H9 (cell line): ENCODE measurements at regions not wholly inside any gene's neighbourhood (a gene's known extent, or its start where the extent isn't known, plus 50 kb on each side); places are given as distances from the start of the nearest gene placed in this dataset.

Source experiments
- DNase-seq: peaks from one replicate; pipeline ENCODE4 v3.0.0-alpha.2; 2017
- H2AFZ ChIP-seq: one replicate; pipeline ENCODE4 v1.6.1; 2013; ENCODE audit warnings: mild to moderate bottlenecking, low read length, control low read depth, moderate library complexity
- H2AK5ac ChIP-seq: 2 replicates; pipeline ENCODE4 v1.6.1; 2013; ENCODE audit warnings: low read length, control low read depth, mixed read lengths; ENCODE audit not compliant: insufficient read length
- H2BK120ac ChIP-seq: one replicate; pipeline ENCODE4 v1.6.1; 2013; ENCODE audit warnings: low read depth, mild to moderate bottlenecking, low read length, control low read depth, inconsistent platforms; ENCODE audit not compliant: poor library complexity, severe bottlenecking
- H2BK12ac ChIP-seq: 2 replicates; pipeline ENCODE4 v1.6.1; 2013; ENCODE audit warnings: low read length, control low read depth, mixed read lengths, low read depth; ENCODE audit not compliant: insufficient read length
- H2BK15ac ChIP-seq: 2 replicates; pipeline ENCODE4 v1.6.1; 2013; ENCODE audit warnings: low read depth, low read length, control low read depth
- H2BK20ac ChIP-seq: one replicate; pipeline ENCODE4 v1.6.1; 2013; ENCODE audit warnings: low read depth, mild to moderate bottlenecking, low read length, control low read depth, inconsistent platforms; ENCODE audit not compliant: poor library complexity, severe bottlenecking
- H2BK5ac ChIP-seq: 2 replicates; pipeline ENCODE4 v1.6.1; 2013; ENCODE audit warnings: low read length, control low read depth, mixed read lengths; ENCODE audit not compliant: insufficient read length
- H3K14ac ChIP-seq: 2 replicates; pipeline ENCODE4 v1.6.1; 2013; ENCODE audit warnings: low read length, control low read depth; ENCODE audit not compliant: insufficient read depth
- H3K18ac ChIP-seq: 2 replicates; pipeline ENCODE4 v1.6.1; 2013; ENCODE audit warnings: low read depth, mild to moderate bottlenecking, mixed read lengths, low read length, control low read depth; ENCODE audit not compliant: insufficient read length
- H3K23ac ChIP-seq: 2 replicates; pipeline ENCODE4 v1.6.1; 2013; ENCODE audit warnings: low read length, control low read depth, mixed read lengths, low read depth; ENCODE audit not compliant: insufficient read length
- H3K23me2 ChIP-seq: 2 replicates; pipeline ENCODE4 v1.6.1; 2013; ENCODE audit warnings: low read depth, mild to moderate bottlenecking, mixed read lengths, low read length, control low read depth; ENCODE audit not compliant: insufficient read length, poor library complexity, severe bottlenecking
- H3K27ac ChIP-seq: 2 replicates; pipeline ENCODE4 v1.5.1; 2013; ENCODE audit warnings: low read length, control low read depth, mixed read lengths, low read depth; ENCODE audit not compliant: insufficient read length
- H3K27me3 ChIP-seq: 2 replicates; pipeline ENCODE4 v1.6.1; 2013; ENCODE audit warnings: low read length, control low read depth, inconsistent platforms; ENCODE audit not compliant: insufficient read depth
- H3K4ac ChIP-seq: 2 replicates; pipeline ENCODE4 v1.6.1; 2013; ENCODE audit warnings: low read depth, mild to moderate bottlenecking, control low read depth, inconsistent platforms, low read length, moderate library complexity
- H3K4me1 ChIP-seq: 2 replicates; pipeline ENCODE4 v1.6.1; 2013; ENCODE audit warnings: low read length, control low read depth, inconsistent platforms; ENCODE audit not compliant: insufficient read depth
- H3K4me2 ChIP-seq: 2 replicates; pipeline ENCODE4 v1.6.1; 2013; ENCODE audit warnings: low read length, control low read depth, mixed read lengths; ENCODE audit not compliant: insufficient read length, insufficient read depth
- H3K56ac ChIP-seq: 2 replicates; pipeline ENCODE4 v1.6.1; 2013; ENCODE audit warnings: low read depth, mild to moderate bottlenecking, mixed read lengths, low read length, control low read depth; ENCODE audit not compliant: insufficient read length
- H3K79me1 ChIP-seq: 2 replicates; pipeline ENCODE4 v1.6.1; 2013; ENCODE audit warnings: low read depth, mild to moderate bottlenecking, moderate library complexity, low read length, control low read depth, inconsistent platforms; ENCODE audit not compliant: insufficient read depth, poor library complexity, severe bottlenecking
- H3K79me2 ChIP-seq: 2 replicates; pipeline ENCODE4 v1.6.1; 2013; ENCODE audit warnings: low read length, control low read depth, inconsistent platforms; ENCODE audit not compliant: insufficient read depth
- H3K9ac ChIP-seq: 2 replicates; pipeline ENCODE4 v1.6.1; 2013; ENCODE audit warnings: low read length, control low read depth, mixed read lengths; ENCODE audit not compliant: insufficient read length; ENCODE audit errors: extremely low read depth
- H3K9me3 ChIP-seq: one replicate; pipeline ENCODE4 v1.6.1; 2013; ENCODE audit warnings: low read depth, low read length, inconsistent platforms; ENCODE audit not compliant: control insufficient read depth
- H3T11ph ChIP-seq: one replicate; pipeline ENCODE4 v1.6.1; 2013; ENCODE audit warnings: mild to moderate bottlenecking, low read length, control low read depth, inconsistent platforms
- H4K20me1 ChIP-seq: one replicate; pipeline ENCODE4 v1.6.1; 2013; ENCODE audit not compliant: control insufficient read depth, insufficient read length, insufficient read depth
- H4K5ac ChIP-seq: 2 replicates; pipeline ENCODE4 v1.6.1; 2013; ENCODE audit warnings: low read depth, mild to moderate bottlenecking, mixed read lengths, low read length, control low read depth; ENCODE audit not compliant: insufficient read length
- H4K8ac ChIP-seq: replicated peaks from 2 replicates; pipeline ENCODE4 v1.6.1; 2013; ENCODE audit warnings: low read length, control low read depth, mixed read lengths, low read depth; ENCODE audit not compliant: insufficient read length
- H4K91ac ChIP-seq: 2 replicates; pipeline ENCODE4 v1.6.1; 2013; ENCODE audit warnings: low read depth, mild to moderate bottlenecking, moderate library complexity, mixed read lengths, low read length, control low read depth; ENCODE audit not compliant: insufficient read length
- H3K27ac Mint-ChIP-seq, 3 experiments: 2 replicates in 2 of 3; 3 replicates in 1 of 3; pipeline ENCODE4 v1.8.0; 2020 to 2021; ENCODE audit warnings: mixed read lengths in 3 of 3, mild to moderate bottlenecking in 1 of 3, moderate library complexity in 1 of 3
- H3K27me3 Mint-ChIP-seq: 2 replicates; pipeline ENCODE4 v1.8.0; 2021; ENCODE audit warnings: low read depth, mild to moderate bottlenecking, moderate library complexity, mixed read lengths
- H3K36me3 Mint-ChIP-seq, 3 experiments: 2 replicates in 2 of 3; 3 replicates in 1 of 3; pipeline ENCODE4 v1.8.0; 2020 to 2021; ENCODE audit warnings: low read depth in 3 of 3, mixed read lengths in 3 of 3; ENCODE audit not compliant: insufficient read depth in 1 of 3
- H3K4me1 Mint-ChIP-seq, 2 experiments: 2 replicates each; pipeline ENCODE4 v1.8.0; 2020; ENCODE audit warnings: mixed read lengths in 2 of 2
- H3K4me3 Mint-ChIP-seq, 2 experiments: 2 replicates in 1 of 2; 3 replicates in 1 of 2; pipeline ENCODE4 v1.8.0; 2020 to 2021; ENCODE audit warnings: mild to moderate bottlenecking in 2 of 2, mixed read lengths in 2 of 2, moderate library complexity in 1 of 2
- H3K9me3 Mint-ChIP-seq, 2 experiments: 2 replicates in 1 of 2; 3 replicates in 1 of 2; pipeline ENCODE4 v1.8.0; 2020; ENCODE audit warnings: mild to moderate bottlenecking in 2 of 2, mixed read lengths in 2 of 2, moderate library complexity in 1 of 2
- CTCF ChIP-seq: fragments of 200-600 bp; sonication (generic); conservative IDR thresholded peaks from 3 replicates; pipeline ENCODE4 v1.8.0; 2021; ENCODE audit warnings: antibody characterized with exemption, mild to moderate bottlenecking
- WGBS: extraction: QIAGEN DNeasy Blood & Tissue Kit; methylation state at CpG from one replicate; pipeline ENCODE4 v1.1.7; 2013; ENCODE audit warnings: missing lambda C conversion rate, low lambda C conversion rate, mixed read lengths; ENCODE audit not compliant: insufficient read length; ENCODE audit errors: extremely low coverage; 5-methylcytosine and 5-hydroxymethylcytosine counted together

GRCh38 chr2:4962419-4962818 lies 729.8 kb upstream of the SOX11 start:
- H3K36me3 Mint-ChIP-seq, result no peaks in the 10 kb centered on the region
- no peak overlapping the region for H2AK5ac ChIP-seq
- no peak overlapping the region for H3K4me2 ChIP-seq
- no peak overlapping the region for H2BK5ac ChIP-seq
- no peaks in the 10 kb centered on the region for H3K79me1 ChIP-seq
- no peaks in the 10 kb centered on the region for H4K20me1 ChIP-seq
- no peak overlapping the region for H4K91ac ChIP-seq
- H2BK15ac ChIP-seq, result no peak overlapping the region
- H2BK20ac ChIP-seq, result no peak overlapping the region
- no peak for DNase-seq
- no peak overlapping the region for H3K4ac ChIP-seq
- no peak overlapping the region for H3K4me3 Mint-ChIP-seq
- H2BK12ac ChIP-seq, result no peak overlapping the region
- H3K23ac ChIP-seq, result no peak overlapping the region
- no CpG with 5 or more reads among the region's 3 CpGs for WGBS
- H2AFZ ChIP-seq, result no peak overlapping the region
- no peaks in the 10 kb centered on the region for H3K9me3 ChIP-seq
- H3K18ac ChIP-seq, result no peak overlapping the region
- no peak for TF ChIP-seq CTCF
- no peak overlapping the region for H3K27ac Mint-ChIP-seq
- H2BK120ac ChIP-seq, result no peak overlapping the region
- H3K9ac ChIP-seq, result no peak overlapping the region
- H3K4me1 ChIP-seq, result no peaks in the 10 kb centered on the region
- H3K27ac ChIP-seq, result no peak overlapping the region
- no peaks in the 10 kb centered on the region for H3K9me3 Mint-ChIP-seq
- H4K5ac ChIP-seq, result no peak overlapping the region
- no peaks in the 10 kb centered on the region for H3K79me2 ChIP-seq
- no peak overlapping the region for H4K8ac ChIP-seq
- H3K23me2 ChIP-seq, result no peaks in the 10 kb centered on the region
- no peak overlapping the region for H3T11ph ChIP-seq
- no peak overlapping the region for H3K14ac ChIP-seq
- no peaks in the 10 kb centered on the region for H3K27me3 Mint-ChIP-seq
- no peaks in the 10 kb centered on the region for H3K27me3 ChIP-seq
- H3K56ac ChIP-seq, result no peak overlapping the region
- 0 out of 4 replicates have a peak, but pooled peaks cover 0 to 3% of the 10 kb centered on the region in 2 experiments for H3K4me1 Mint-ChIP-seq
